ENCODE measurements at regions not wholly inside any gene's neighbourhood (a gene's known extent, or its start where the extent isn't known, plus 50 kb on each side); places are given as distances from the start of the nearest gene placed in this dataset.

- ChIA-PET CTCF (interaction anchor here (0.6 kb wide), 1 partner anchor 43 kb away, joined by 3 read pairs; no protein-coding TSS in a partner anchor), POLR2A (no interaction called here)
- H3K27ac ChIP-seq (ENCODE audit: extremely low read depth, low read depth, low read length), result no peak overlapping the region
- H3K4me3 ChIP-seq (ENCODE audit: low read depth, low read length), result no peak overlapping the region
- no peaks in the 10 kb centered on the region for H3K9me3 ChIP-seq (ENCODE audit: control insufficient read depth, insufficient read depth, low read depth, low read length)
- H3K4me1 ChIP-seq (ENCODE audit: control insufficient read depth, insufficient read depth, low read length), result peaks cover 6% of the 10 kb centered on the region
- H3K36me3 ChIP-seq (ENCODE audit: control insufficient read depth in 2 of 2, insufficient read depth in 1 of 2, low read length in 2 of 2), result no peaks in the 10 kb centered on the region
- TF ChIP-seq ZNF138 (tag by site-specific recombination; IDR thresholded peaks at IDR 0.05; ENCODE audit: borderline replicate concordance) (no peak), SP7 (tag by site-specific recombination; IDR thresholded peaks at IDR 0.05) (no peak), ZNF530 (tag by site-specific recombination; IDR thresholded peaks at IDR 0.05; ENCODE audit: low read depth) (no peak), ZNF792 (tag by site-specific recombination; IDR thresholded peaks at IDR 0.05) (no peak), ZNF148 (tag by site-specific recombination; IDR thresholded peaks at IDR 0.05; ENCODE audit: borderline replicate concordance) (no peak), ZNF354C (tag by site-specific recombination; IDR thresholded peaks at IDR 0.05; ENCODE audit: borderline replicate concordance, low read depth) (no peak), ZNF518A (tag by site-specific recombination; conservative IDR thresholded peaks at IDR 0.05; ENCODE audit: low read depth) (no peak), ZNF174 (tag by site-specific recombination; IDR thresholded peaks at IDR 0.05) (no peak), ZNF280C (tag by site-specific recombination; IDR thresholded peaks at IDR 0.05) (no peak)
These were observed 213.7 kb downstream of the NXNL2 start for GRCh38 chr9:88748566-88749261.

- CTCF ChIA-PET, result interaction anchor here (0.6 to 0.7 kb wide), 2 partner anchors 9 to 243 kb away, joined by 3 to 4 read pairs; no protein-coding TSS in a partner anchor
- TF ChIP-seq SCRT1 (tag by site-specific recombination; IDR thresholded peaks at IDR 0.05; ENCODE audit: borderline replicate concordance) (no peak), ZNF23 (tag by site-specific recombination; IDR thresholded peaks at IDR 0.05; ENCODE audit: borderline replicate concordance) (no peak), ZNF324 (tag by site-specific recombination; IDR thresholded peaks at IDR 0.05) (no peak), PATZ1 (tag by site-specific recombination; IDR thresholded peaks at IDR 0.05) (no peak)
- POLR2A ChIA-PET, result no interaction called here
- no peak overlapping the region for H3K4me3 ChIP-seq (ENCODE audit: low read depth, low read length)
- H3K9me3 ChIP-seq (ENCODE audit: control insufficient read depth, insufficient read depth, low read depth, low read length), result no peaks in the 10 kb centered on the region
- H3K27ac ChIP-seq (ENCODE audit: extremely low read depth, low read depth, low read length), result no peak overlapping the region
- H3K36me3 ChIP-seq (ENCODE audit: control insufficient read depth in 2 of 2, insufficient read depth in 1 of 2, low read length in 2 of 2), result no peaks in the 10 kb centered on the region
- H3K4me1 ChIP-seq (ENCODE audit: control insufficient read depth, insufficient read depth, low read length), result peaks cover 6% of the 10 kb centered on the region
These were observed 214.4 kb downstream of the NXNL2 start for GRCh38 chr9:88749420-88749819.
